Spleen (tissue), 7 donors: ENCODE measurements at regions not wholly inside any gene's neighbourhood (a gene's known extent, or its start where the extent isn't known, plus 50 kb on each side); places are given as distances from the start of the nearest gene placed in this dataset.

Source experiments
- POLR2A ChIP-seq, 3 donors: fragments of 450-650 bp; IDR thresholded peaks; one replicate each; pipeline ENCODE4 v1.5.1; 2017; ENCODE audit warnings: antibody characterized with exemption in 3 of 3, mild to moderate bottlenecking in 1 of 3
- POLR2AphosphoS5 ChIP-seq, 3 donors: sonication (generic); formaldehyde crosslinking; IDR thresholded peaks; one replicate each; pipeline ENCODE4 v1.5.1; 2017; ENCODE audit warnings: antibody characterized with exemption in 3 of 3
- TF ChIP-seq, protein P1 (sequence below), 11 experiments: fragments of 200-600 bp in 7 of 11; fragments of 450-650 bp in 4 of 11; sonication (generic) in 4 of 11; IDR thresholded peaks in 8 of 11; conservative IDR thresholded peaks in 3 of 11; 1 replicate in 7 of 11; 2 replicates in 4 of 11; pipeline versions ENCODE4 v1.4.0 to v1.8.0; 2016 to 2021; ENCODE audit warnings: antibody characterized with exemption in 11 of 11, inconsistent platforms in 4 of 11, mild to moderate bottlenecking in 1 of 11
- donor health status: DM: no; HTN: no; CAD: no; lungs with moderate emphysema.
- donor health status: DM: no; HTN: no; CAD: no.
- donor health status: DM: no; HTN: no; CAD: no.

DNA sequence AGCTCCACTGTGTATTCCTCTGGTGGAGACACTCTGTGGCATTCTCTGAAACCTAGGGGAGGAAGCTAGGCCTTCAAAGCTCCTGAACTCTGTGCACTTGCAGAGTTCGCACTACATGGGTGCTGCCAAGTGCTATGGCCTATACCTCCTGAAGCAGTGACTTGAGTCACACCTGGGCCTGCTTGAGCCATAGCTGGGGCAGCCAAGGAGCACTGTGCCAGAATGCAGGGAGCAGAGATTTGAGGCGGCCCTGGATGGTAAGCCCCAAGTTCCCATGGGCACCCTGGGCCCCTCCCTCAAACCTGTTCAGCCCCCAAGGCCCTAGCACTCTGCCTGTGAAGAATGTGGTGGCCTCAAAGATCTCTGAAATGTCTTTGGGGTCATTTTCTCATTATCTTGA, 212.9 kb downstream of the SPATA31A6 start:
- TF ChIP-seq, protein P1, sequence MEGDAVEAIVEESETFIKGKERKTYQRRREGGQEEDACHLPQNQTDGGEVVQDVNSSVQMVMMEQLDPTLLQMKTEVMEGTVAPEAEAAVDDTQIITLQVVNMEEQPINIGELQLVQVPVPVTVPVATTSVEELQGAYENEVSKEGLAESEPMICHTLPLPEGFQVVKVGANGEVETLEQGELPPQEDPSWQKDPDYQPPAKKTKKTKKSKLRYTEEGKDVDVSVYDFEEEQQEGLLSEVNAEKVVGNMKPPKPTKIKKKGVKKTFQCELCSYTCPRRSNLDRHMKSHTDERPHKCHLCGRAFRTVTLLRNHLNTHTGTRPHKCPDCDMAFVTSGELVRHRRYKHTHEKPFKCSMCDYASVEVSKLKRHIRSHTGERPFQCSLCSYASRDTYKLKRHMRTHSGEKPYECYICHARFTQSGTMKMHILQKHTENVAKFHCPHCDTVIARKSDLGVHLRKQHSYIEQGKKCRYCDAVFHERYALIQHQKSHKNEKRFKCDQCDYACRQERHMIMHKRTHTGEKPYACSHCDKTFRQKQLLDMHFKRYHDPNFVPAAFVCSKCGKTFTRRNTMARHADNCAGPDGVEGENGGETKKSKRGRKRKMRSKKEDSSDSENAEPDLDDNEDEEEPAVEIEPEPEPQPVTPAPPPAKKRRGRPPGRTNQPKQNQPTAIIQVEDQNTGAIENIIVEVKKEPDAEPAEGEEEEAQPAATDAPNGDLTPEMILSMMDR (IDR thresholded peaks at IDR 0.05 in 8 of 11, conservative IDR thresholded peaks at IDR 0.05 in 3 of 11) = no peak
- TF ChIP-seq POLR2A (IDR thresholded peaks at IDR 0.05) (no peak), POLR2AphosphoS5 (IDR thresholded peaks at IDR 0.05) (no peak)
